Raji (cell line): ENCODE measurements at regions not wholly inside any gene's neighbourhood (a gene's known extent, or its start where the extent isn't known, plus 50 kb on each side); places are given as distances from the start of the nearest gene placed in this dataset.

Source experiments
- POLR2A ChIP-seq: IDR thresholded peaks from 2 replicates; pipeline ENCODE4 v1.6.1; 2011; ENCODE audit warnings: low read depth, low read length, control low read depth; ENCODE audit not compliant: insufficient read depth

DNA sequence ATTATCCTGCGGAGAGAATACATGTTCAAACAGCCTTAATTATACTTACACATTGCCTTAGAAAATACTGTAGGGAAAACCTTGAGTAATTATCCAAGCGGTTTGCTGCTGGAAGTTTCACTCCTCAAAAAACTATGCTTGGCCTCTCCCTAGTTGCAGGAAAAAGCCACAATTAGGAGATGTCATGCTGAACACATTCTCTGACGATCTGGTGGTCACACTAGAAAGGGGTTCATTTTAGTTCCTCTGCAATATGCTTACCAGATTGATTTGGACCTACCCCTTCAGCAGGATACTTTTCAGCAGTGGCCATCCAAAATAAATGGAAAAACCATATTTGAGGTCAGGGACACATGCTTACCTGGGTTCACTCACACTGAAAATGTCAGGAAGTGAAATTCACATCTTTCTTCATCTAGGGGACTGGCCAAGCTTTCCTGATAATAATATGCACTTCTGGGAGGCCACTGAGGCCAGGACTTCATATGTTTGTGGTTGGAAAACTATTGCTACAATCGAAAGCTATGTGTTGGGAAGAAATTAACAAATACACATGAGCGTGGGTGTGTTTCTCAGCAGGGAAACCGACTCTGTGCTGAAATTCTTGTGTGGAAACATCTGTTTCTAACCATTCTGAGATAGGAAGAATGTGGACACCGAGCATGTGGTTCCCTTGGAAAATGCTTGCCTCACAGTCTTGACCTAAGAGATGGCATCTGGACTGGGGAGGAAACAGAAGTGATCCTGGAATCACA is 68.8 kb downstream of the ATXN3L start:
- TF ChIP-seq POLR2A: no peak

DNA sequence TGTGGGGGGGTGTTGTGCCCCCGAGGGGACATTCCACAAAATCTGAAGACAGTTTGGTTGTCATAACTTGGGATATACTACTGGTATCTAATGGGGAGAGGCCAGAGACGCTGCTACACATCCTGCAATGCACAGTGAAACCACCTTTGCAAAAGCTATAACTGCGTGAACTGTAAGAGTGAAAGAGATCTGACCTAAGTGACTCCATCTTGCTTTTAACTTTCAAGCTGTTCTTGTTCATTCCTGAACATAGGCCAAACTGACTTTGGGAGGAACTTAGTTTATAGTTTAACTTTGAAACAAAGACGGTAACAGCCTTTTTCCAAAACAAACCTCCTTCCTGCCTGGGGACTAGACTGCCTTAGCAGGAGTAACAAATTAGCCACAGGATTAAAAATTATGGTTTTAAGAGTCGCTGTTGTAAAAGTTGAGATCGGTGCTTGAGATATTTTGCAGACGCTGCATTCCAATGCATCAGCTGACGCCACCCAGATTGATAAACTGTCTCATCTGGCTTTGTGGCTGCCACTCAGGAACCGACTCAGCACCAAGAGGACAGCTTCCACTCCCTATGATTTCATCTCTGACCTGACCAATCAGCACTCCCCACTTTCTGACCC is 70.9 kb downstream of the ATXN3L start:
- no peak for TF ChIP-seq POLR2A

DNA sequence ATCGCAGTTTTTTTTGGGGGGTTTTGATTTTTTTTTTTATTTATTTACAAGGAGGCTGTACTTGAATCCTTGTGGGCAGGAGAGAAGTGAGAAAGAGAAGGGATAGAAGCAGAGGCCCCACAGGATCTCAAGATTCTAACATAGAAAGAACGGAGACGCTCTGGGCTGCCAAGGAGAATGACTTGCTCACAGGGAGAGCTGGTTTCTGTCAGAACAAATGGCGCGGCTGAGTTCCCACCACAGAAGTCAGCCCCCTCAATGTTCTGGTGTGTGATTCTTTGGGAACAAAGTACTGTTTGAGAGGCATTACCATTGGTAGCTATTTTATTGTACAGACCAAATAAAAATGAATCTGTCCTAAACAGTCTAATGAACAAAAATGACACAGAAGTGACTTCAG is 80.6 kb downstream of the ATXN3L start:
- TF ChIP-seq POLR2A: no peak

DNA sequence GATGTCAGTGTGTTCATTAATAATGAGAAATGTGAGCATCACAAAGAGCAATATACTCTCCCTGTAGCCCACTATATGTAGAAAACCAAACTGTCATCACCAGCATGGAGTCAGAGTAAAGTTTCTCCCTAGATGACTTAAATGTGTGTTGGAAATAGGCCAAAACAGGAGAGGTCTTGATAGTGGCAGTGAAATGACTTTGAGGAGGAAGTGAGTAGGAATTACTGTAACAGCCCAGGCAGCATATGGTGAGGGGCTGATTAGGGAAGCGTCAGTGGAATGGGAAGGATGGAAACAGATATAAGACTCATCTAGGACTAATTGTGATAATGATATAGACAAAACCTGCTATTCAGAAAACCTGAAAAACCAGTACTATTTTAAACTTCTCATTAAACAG is 83.9 kb downstream of the ATXN3L start:
- no peak for TF ChIP-seq POLR2A

DNA sequence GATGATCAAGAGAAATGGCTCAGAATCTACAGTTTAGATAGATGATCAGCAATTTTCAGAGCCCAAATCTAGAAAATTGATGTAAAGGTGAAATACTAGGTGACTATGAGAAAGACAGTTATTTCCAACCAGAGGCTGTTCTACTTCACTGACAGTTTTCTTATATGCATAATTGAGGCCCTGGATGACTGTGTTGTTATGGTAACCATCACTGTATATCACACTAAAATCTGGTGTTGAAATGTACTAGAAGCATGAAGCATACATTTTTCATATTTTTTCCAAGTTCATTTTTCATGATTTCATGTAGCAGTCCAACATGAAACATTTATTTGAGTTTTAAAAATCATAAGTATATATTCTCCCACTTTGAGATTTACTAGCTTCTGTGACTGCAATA is 87.4 kb downstream of the ATXN3L start:
- TF ChIP-seq POLR2A: no peak

DNA sequence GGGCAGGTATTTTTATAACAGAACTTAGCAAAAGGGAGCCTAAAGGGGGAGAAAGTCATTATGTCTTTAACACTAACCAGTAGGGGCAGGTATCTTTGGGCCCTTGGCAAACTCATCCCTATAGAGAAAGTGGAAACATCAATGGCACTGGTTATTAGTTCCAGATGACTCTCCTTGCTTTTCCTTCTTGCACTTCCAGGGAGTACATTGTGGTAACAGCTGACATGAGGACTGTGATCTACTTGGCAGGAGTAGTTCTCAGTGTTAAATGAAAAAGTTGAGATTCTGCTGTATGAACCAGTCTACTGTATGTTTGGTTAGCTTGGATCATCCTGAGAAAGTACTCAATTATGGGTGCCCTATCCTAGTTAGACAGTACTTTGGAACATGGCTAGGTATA is 93.6 kb downstream of the ATXN3L start:
- TF ChIP-seq POLR2A: no peak

DNA sequence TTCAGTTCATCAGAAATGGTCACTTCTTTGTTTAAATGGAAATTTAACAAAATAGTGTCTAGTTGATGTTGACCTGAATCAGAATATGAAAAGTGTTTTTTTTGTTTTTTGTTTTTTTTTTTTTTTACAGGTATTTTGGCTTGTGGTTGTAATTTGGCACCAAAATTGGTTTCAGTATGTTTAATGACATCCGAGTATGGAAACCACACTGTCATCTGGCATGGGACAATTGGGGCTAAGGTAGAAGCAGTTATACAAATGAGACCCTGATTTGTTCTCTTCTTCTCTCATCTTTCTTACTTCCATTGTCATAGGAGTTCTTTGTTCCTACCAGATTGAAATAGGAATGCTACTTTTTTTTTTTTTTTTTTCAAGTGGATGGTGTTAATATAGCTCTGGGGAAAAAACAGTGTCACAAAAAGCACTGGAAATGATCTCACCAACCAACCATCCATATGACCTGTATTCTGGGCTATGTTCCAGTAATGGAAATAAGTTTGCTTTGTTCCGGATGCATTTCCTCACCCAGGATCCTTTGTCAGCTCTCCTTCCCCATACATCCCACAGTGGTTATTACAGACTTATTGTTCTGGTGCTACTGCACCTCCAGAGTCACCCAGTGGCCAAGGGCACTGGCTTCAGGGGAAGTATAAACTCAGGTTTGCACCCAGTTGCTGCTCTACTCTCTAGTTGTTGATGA is 95.8 kb downstream of the ATXN3L start:
- no peak for TF ChIP-seq POLR2A

DNA sequence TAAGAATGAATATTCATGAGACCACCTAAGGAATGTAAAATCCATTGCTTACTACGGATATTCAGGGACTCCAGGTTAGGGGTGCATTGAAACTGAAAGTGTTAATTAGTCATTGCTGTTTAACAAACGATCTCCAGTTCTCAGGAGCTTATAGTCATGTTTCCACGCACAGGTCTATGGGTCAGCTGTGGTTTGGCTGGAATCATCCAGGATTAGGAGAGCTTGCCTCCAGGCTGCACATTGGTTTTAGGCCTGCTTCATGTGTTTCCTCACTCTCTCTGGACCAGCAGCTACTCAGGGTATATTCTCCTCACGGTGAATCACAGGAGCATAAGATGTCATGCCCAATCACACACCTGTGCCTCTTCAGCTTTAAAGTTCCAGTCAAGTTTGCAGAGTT is 98.9 kb downstream of the ATXN3L start:
- no peak for TF ChIP-seq POLR2A

DNA sequence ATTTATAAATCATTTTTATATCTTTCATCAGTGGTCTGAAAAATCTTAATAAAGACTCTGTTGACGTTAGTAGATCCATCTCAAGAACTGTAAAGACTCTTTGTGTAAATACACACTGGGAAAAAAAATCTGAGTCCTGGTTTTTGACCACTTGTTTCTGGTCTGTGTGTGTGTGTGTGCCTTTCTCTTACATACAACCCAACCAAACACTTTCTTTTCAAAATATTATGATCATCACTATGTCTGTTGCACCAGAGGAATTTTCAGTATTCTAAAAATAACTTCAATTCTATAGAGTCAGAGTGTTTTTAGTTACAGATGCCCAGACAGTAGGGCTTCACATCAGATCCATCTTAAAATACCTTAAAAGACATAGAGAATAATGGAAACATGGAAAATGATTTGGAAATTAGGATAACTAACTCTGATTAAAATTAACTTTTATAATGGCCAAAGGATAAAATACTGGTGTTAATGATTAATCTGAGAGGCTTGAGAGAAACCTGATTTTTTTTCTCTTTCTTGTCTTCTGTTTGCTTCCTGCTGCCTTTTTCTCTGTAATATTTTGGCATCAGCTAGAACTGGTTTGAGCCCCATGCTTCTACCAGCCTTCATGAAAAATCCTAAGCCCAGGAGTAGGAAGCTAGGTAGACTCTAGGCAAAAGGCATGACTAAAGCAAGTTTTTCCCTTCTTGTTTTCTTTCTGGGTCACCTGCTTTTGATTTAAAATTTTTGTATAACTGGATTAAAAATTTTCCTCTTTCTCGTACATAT is 99.7 kb downstream of the ATXN3L start:
- no peak for TF ChIP-seq POLR2A

DNA sequence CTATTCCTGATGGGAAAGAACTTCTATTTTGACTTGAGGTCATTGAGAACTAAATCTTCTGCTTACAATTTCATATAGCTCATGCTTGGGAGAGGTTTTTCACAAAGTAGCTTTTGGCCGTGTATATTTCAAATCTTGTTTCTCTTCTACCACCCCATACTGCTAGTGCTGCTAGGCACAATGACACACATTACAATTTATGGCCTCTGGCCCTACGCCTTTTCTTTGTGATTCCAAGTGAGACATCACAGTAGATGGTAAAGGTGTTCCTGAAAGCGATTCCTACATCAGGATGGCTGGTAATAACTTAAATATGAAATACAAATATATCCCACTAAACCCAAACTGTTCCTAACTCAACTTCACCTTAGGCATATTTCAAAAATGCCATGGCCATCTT is 101.1 kb downstream of the ATXN3L start:
- no peak for TF ChIP-seq POLR2A

DNA sequence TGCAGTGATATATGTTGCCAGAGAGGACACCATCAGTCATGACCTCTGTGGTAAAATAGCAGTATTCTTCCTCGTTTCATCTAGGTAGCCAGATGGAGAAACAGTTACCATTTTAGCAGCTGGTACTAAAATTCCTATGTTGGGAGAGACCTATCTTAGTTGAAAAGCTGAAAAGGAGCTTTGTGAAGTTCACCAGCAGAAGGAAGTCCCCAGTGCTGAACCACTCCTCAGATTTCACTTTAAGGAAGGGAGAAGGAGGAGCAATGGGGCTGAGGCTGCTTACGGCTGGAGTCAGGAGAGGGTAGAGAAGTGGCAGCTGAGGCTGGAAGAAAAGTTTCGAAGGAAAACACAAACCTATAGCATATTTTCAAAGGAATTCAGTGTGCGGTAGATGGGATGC is 103.7 kb downstream of the ATXN3L start:
- no peak for TF ChIP-seq POLR2A

DNA sequence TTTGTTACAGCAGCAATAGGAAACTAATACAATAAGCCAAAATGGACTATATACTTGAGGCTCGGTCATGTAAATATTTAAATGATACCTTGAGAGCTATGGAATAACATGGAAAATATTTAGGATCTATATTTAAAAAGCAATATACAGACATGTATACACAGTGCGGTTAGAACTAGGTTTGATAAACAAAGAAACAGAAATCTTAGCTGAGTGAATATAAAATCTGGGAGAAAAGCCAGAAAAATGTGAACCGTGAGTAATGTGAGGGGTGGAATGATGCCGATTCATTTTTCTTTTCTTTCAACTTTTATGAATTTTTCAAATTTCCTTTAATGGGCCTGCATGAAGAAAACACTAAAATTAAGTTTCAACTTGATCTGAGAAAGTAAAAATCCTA is 104.1 kb downstream of the ATXN3L start:
- TF ChIP-seq POLR2A: no peak

DNA sequence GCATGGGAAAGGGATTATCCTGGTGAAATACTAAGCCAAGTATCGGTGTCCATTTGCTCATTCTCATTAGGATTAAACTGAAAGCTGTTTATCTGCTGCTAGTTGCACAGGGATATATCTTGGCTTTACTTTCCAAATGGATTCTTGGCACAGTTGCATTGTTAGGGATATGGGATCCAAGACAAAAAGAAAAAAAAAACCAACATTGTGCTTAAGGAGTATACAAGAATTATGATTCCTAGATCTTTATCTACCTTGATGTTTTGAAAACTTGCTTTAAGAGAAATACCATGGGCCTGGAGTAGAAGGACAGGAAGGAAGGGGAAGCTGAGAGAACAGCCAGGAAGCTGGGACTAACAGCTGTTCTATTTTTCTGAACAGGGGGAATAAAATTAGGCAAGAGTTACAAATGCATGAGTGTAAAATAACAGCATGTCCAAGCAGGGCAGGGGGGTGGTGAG is 107.6 kb downstream of the ATXN3L start:
- no peak for TF ChIP-seq POLR2A

DNA sequence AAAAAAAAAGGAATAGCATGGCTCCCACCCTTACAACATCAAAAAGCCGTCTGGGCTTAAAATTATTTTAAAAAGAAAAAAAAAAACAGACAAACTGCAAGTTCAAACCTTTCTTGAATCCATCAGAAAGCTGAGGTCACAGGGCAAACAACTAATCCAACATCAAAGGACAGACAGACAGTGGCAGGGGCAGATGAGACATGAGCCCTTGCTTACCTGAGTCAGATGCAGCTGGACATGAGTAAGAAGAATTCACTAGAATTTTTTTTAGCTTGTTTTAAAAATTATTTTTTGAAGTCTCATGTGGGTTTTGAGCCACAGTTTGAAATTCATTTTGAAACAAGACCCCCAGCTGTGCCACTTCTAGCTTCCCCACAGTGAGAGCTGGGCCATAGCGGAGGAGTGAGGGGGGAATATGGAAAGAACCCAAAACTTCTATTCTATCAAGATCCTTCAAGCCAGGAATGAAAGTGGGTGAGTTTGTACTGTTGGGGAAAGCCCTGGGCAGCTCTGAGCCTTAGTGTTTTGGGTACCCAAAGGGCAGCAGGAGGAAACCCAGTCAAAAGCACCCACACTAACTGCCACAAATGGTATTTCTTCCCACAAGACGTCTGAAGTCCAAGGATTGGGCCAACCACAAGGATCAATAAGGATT is 111.4 kb downstream of the ATXN3L start:
- no peak for TF ChIP-seq POLR2A

DNA sequence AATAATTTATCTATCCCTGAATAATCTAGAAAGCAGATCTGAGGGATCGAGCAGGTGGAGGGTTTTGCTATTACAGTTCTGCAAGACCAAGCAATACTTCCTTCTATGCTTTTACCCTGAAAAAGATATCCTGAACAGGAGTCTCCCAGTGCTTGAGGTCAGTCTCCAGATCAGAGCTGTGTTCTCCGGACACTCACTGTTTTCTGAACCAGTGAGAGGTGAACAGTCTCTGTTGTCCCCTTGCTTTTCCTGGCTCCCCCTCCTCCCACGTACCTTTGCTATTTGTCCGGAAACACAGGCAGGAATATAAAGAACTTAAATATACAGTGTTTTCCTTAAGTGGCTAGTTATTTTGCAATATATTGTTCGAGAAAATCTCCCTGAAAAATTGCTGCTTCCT is 116.6 kb downstream of the ATXN3L start:
- TF ChIP-seq POLR2A: no peak
